Testis (tissue), 2 donors: ENCODE measurements at regions not wholly inside any gene's neighbourhood (a gene's known extent, or its start where the extent isn't known, plus 50 kb on each side); places are given as distances from the start of the nearest gene placed in this dataset.

Source experiments
- CTCF ChIP-seq, 3 experiments: fragments of 450-650 bp in 2 of 3; fragments of 200-600 bp in 1 of 3; sonication (generic) in 1 of 3; IDR thresholded peaks; one replicate each; pipeline ENCODE4 v1.5.1; 2016 to 2019; ENCODE audit warnings: antibody characterized with exemption in 3 of 3, mild to moderate bottlenecking in 2 of 3, moderate library complexity in 1 of 3
- POLR2A ChIP-seq: fragments of 450-650 bp; IDR thresholded peaks from one replicate; pipeline ENCODE4 v1.6.1; 2017; ENCODE audit warnings: antibody characterized with exemption, mild to moderate bottlenecking, moderate library complexity

GRCh38 chr4:159722052-159722451, 619.2 kb downstream of the RAPGEF2 start:
- TF ChIP-seq POLR2A (no peak), CTCF (IDR thresholded peaks at IDR 0.05) (no peak)
